Lower leg skin (tissue), 3 donors: ENCODE measurements at regions not wholly inside any gene's neighbourhood (a gene's known extent, or its start where the extent isn't known, plus 50 kb on each side); places are given as distances from the start of the nearest gene placed in this dataset.

ENCODE experiments used
- POLR2A ChIP-seq, 2 donors: fragments of 450-650 bp; IDR thresholded peaks; one replicate each; pipeline ENCODE4 v1.6.1; 2016 to 2017; ENCODE audit warnings: antibody characterized with exemption in 2 of 2, mild to moderate bottlenecking in 1 of 2, moderate library complexity in 1 of 2
- TF ChIP-seq, protein P1 (sequence below), 3 donors: fragments of 450-650 bp; IDR thresholded peaks; one replicate each; pipeline ENCODE4 v1.5.1; 2016; ENCODE audit warnings: antibody characterized with exemption in 3 of 3, mild to moderate bottlenecking in 3 of 3, moderate library complexity in 2 of 3

DNA sequence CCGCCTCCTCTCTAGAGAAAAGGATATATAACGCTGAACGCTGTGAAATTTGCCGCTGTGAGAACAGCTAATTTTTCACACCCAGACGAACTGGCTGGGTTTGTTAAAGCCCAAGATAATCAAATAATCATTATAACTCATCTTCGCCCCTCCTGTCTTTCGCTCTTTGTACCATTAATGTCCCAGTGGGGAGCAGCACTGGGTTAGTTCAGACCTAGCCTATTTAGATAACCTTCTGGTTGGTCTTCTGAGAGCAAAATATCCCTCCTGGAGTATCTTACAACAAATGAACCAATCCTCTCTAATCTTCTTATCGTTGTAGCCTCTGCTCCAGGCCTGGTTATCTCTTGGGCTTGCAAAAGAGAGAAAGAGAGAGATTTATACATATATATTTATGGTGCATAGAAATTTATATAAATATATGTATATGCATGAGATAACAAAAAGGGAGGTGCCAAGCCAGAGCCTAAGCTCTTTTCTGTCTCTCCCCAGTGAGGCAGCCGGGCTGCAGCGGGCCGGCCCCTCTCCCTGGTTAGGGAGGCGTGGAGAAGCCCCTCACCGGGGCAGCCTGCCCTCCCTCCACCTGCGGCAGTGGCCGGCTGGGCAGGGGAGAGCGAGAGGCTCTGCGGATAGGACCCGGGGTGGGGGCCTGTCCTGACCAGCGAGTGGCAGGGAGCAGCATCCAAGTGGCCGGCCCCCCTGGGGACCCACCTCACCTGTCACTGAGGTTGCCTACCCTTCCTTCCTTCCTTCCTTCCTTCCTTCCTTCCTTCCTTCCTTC, 202.0 kb upstream of the LHX5 start:
- TF ChIP-seq, protein P1, sequence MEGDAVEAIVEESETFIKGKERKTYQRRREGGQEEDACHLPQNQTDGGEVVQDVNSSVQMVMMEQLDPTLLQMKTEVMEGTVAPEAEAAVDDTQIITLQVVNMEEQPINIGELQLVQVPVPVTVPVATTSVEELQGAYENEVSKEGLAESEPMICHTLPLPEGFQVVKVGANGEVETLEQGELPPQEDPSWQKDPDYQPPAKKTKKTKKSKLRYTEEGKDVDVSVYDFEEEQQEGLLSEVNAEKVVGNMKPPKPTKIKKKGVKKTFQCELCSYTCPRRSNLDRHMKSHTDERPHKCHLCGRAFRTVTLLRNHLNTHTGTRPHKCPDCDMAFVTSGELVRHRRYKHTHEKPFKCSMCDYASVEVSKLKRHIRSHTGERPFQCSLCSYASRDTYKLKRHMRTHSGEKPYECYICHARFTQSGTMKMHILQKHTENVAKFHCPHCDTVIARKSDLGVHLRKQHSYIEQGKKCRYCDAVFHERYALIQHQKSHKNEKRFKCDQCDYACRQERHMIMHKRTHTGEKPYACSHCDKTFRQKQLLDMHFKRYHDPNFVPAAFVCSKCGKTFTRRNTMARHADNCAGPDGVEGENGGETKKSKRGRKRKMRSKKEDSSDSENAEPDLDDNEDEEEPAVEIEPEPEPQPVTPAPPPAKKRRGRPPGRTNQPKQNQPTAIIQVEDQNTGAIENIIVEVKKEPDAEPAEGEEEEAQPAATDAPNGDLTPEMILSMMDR (IDR thresholded peaks at IDR 0.05), result no peak
- TF ChIP-seq POLR2A (IDR thresholded peaks at IDR 0.05), result no peak
